ENCODE measurements at regions not wholly inside any gene's neighbourhood (a gene's known extent, or its start where the extent isn't known, plus 50 kb on each side); places are given as distances from the start of the nearest gene placed in this dataset.

DNA sequence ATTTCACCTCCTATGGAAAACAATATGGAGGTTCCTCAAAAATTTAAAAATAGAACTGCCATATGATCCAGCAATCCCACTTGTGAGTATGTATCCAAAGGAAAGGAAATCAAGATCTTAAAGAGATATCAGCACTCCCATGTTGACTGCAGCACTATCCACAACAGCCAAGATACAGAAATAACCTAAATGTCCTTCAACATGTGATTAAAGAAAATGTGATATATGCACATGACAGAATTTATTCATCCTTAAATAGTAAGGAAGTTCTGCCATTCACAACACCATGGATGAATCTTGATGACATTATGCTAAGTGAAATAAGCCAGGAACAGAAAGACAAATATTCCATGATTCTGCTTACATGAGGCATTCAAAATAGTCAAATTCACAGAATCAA, 303.6 kb upstream of the LRRN1 start:
- TF ChIP-seq YY1 (IDR thresholded peaks at IDR 0.05; ENCODE audit: insufficient read depth, insufficient read length) = no peak
- TF ChIP-seq ZNF274 (IDR thresholded peaks at IDR 0.05; ENCODE audit: low read depth, low read length) = no peak
